EL (cell line): ENCODE measurements at regions not wholly inside any gene's neighbourhood (a gene's known extent, or its start where the extent isn't known, plus 50 kb on each side); places are given as distances from the start of the nearest gene placed in this dataset.

Experiments
- DNase-seq: peaks from one replicate; pipeline ENCODE4 v3.0.0-alpha.2; 2016

DNA sequence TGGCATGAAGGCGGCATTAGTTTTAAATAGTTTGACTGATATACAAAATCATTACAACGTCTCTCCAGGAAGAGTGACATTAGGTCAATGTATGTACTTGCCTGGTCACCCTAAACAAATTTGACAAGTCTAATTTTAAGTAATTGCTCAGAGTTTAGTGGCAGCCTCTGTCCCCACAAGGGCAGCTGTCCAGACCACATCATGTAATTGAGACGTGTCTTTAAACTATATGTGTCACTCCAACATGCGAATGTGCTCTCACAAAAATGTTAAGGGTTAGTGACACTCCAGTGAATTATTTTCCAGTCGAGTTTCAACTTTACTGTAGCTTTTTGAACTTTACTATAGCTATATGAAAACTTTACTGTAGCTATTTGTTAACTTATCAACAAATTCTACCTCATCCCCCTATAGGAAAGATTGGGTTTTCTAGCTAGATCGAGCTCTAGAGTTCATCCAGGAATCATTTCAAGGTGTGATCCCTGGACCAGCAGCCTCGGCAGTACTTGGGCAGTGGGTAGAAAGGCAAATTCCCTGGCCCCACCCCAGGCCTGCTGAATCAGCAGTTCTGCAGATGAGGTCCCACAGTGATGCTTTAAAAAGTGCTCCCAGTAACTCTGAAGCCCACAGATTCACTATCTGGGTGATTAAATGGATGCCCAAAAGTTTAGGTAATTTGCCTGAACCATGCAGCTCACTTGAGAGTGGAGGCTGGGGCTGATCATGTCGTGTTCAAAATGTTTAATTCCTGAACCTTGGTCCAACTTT lies 66.4 kb upstream of the POU3F3 start:
- DNase-seq = no peak

DNA sequence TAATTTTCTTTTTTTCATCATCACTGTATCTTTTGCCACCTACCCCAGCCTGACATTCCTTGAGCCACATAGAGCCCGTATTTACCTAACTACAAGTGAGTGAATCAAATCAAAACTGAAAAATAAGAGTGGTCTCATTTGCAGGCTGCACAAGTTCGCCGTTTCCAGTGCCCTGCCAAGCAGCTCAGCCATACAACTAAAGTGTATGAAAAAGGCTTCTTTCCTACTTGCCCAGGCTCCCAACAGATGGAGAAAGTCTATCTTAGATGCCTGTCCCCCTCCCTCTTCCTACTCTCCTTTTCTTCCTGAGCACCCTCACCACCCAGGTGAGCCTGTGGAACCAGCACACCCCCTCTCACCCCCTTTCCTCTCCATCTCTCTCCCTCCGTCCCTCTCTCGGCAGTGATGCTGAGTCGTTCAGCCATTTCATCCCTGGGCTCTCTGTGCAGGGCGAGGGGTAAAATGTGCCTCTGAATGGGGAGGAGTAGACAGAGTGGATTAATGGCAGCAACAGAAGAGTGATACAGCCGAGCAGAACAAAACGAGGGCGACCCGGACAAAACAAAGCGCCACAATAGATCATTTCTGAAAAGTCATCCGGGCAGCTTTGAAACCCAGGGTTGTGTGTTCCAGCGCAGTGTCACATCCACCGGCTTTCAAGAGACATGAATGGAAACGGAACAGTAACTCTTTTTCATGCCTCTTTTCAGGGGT lies 65.0 kb upstream of the POU3F3 start:
- DNase-seq = no peak

DNA sequence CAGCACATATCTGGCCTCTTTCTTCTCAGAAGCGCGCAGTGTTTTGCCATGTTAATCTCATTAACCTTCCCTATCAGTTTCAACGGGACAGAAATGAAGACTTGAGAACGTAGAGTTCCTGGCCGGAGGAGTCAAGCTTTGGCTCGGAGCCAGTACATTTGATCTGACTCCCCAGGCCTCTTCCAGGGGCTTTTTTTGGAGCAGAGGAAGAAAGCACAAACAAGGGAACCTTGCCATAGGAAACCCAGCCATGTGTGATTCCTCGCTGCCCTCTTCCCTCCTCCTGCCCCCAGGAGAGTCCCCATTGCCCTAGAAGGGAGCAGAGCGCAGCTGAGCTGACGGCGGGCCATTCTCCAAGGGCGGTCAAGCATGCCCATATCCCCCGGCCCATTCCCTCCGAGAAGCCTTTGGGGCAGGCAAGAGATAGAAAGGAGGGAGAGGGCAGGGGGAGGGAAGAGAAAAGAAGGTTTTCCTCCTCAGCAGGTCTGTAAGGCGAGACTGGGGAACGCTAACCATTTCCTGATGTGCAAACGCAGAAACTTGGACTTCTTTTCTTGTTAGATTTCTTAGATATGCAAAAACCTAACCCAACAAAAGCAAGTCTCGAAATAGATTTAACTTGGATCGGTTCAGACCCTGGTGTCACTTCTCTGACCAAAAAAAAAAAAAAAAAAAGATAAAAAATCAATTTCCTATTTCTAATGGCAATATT lies 63.7 kb upstream of the POU3F3 start:
- DNase-seq = no peak

DNA sequence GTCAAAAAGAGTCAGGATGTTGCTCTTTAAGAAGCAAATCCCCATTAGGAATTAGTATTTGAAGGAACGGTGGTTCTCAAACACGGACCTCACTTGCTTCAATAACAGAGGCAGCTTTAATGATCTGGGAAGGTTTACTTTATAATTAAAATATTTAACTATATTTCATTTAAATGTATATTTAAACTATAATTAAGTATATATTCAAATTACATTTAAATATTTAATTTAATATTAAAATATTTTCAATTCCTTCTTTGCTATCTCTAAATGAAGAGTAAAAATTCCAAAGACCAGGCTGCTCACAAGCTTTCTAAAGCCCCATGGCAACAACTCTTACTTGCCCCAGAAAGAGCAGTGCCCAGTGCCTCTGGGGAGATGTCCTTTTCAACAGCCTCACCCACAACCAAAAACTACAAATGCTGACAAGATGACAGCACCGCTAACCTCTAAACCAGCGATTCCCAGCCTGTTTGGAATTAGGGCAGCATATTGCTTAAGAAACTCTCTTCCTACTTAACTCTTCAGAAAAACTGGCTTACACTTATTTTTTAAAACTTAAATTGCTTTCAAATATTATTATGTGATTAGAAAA lies 62.9 kb upstream of the POU3F3 start:
- DNase-seq = no peak

DNA sequence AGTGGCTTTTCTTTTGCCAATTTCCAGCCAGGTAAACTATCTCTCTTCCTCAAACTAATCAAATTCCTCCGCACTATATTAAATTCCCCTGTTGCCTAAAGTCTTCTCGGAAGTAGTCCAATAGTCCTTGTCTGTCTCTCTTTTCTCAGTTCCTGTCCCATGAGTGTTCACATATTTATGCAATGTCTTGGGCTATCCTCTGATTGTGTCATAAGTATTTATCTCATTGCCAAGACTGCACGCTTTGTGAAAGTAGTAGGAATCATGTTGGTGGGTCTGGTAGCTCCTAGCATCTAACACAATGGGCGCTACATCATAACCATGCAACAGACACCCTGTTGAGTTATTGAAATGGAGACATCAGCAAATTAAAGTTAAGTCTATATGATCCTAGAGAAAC lies 59.9 kb upstream of the POU3F3 start:
- DNase-seq = no peak

DNA sequence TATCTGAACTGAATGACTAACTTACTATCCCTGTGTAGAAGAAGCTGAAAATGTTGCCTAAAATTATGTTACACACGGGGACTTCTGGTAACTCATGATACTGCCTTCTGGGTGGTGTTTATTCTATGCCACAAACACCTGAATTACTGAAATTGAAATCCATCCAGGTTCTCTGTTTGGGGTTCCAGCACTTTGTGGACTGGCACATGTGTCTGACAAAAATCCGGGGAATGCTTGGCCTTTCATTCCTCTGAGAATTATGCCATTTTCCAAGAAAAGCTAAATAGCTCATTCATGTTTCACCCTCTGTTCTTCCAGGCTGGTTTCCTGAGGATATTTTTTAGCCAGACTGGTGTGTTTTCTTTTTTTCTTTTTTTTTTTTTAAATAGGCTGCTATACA lies 59.5 kb upstream of the POU3F3 start:
- no peak for DNase-seq
